ENCODE measurements at regions not wholly inside any gene's neighbourhood (a gene's known extent, or its start where the extent isn't known, plus 50 kb on each side); places are given as distances from the start of the nearest gene placed in this dataset.

- no peak overlapping the region for H2AFZ ChIP-seq (ENCODE audit: low read length)
- H3K27ac ChIP-seq (ENCODE audit: low read depth, low read length, poor library complexity, severe bottlenecking), result no peak overlapping the region
- no peaks in the 10 kb centered on the region for H3K79me2 ChIP-seq (ENCODE audit: insufficient read depth, low read length)
Observed at GRCh38 chr20:4507288-4507719, 179.0 kb upstream of the PRNP start.

GRCh38 chr20:4504814-4505213, 181.4 kb upstream of the PRNP start:
- no peaks in the 10 kb centered on the region for H3K9me2 ChIP-seq (ENCODE audit: low read depth, low read length)
- TF ChIP-seq CTCF (IDR thresholded peaks at IDR 0.05; ENCODE audit: low read length) (no peak), EZH2 (IDR thresholded peaks at IDR 0.05; ENCODE audit: borderline replicate concordance, low read length) (no peak)
- no peak overlapping the region for H3K4me2 ChIP-seq (ENCODE audit: low read length)
- no peaks in the 10 kb centered on the region for H4K20me1 ChIP-seq (ENCODE audit: insufficient read depth, low read length)
- no peak overlapping the region for H3K4me3 ChIP-seq (ENCODE audit: low read depth, low read length, poor library complexity, severe bottlenecking)
- no peaks in the 10 kb centered on the region for H3K4me1 ChIP-seq (ENCODE audit: insufficient read depth, low read length, severe bottlenecking)
- peaks cover 3% of the 10 kb centered on the region; the same call in 1 of the 2 replicates for H3K9me3 ChIP-seq (ENCODE audit: low read length)
- no peaks in the 10 kb centered on the region for H3F3A ChIP-seq (ENCODE audit: insufficient read depth, low read length)
- H3K36me3 ChIP-seq (ENCODE audit: insufficient read depth, low read length), result no peaks in the 10 kb centered on the region
- H3K9ac ChIP-seq (ENCODE audit: low read length), result no peak overlapping the region
- H3K79me2 ChIP-seq (ENCODE audit: insufficient read depth, low read length), result no peaks in the 10 kb centered on the region
- H3K27me3 ChIP-seq (ENCODE audit: insufficient read depth, low read length), result no peaks in the 10 kb centered on the region
- H3K27ac ChIP-seq (ENCODE audit: low read depth, low read length, poor library complexity, severe bottlenecking), result no peak overlapping the region
- no peak overlapping the region for H2AFZ ChIP-seq (ENCODE audit: low read length)

More at GRCh38 chr20:4507288-4507719, 179.0 kb upstream of the PRNP start:
- Histone ChIP-seq H3K36me3 (ENCODE audit: insufficient read depth, low read length) (no peaks in the 10 kb centered on the region), H4K20me1 (ENCODE audit: insufficient read depth, low read length) (no peaks in the 10 kb centered on the region), H3K9me3 (ENCODE audit: low read length) (peaks cover 5% of the 10 kb centered on the region; the same call in 1 of the 2 replicates), H3K9me2 (ENCODE audit: low read depth, low read length) (no peaks in the 10 kb centered on the region), H3K9ac (ENCODE audit: low read length) (no peak overlapping the region), H3K4me3 (ENCODE audit: low read depth, low read length, poor library complexity, severe bottlenecking) (no peak overlapping the region), H3K4me2 (ENCODE audit: low read length) (no peak overlapping the region), H3K4me1 (ENCODE audit: insufficient read depth, low read length, severe bottlenecking) (no peaks in the 10 kb centered on the region), H3F3A (ENCODE audit: insufficient read depth, low read length) (no peaks in the 10 kb centered on the region), H3K27me3 (ENCODE audit: insufficient read depth, low read length) (no peaks in the 10 kb centered on the region)
- TF ChIP-seq EZH2 (IDR thresholded peaks at IDR 0.05; ENCODE audit: borderline replicate concordance, low read length), result no peak
- TF ChIP-seq CTCF (IDR thresholded peaks at IDR 0.05; ENCODE audit: low read length), result no peak

- TF ChIP-seq EZH2 (IDR thresholded peaks at IDR 0.05; ENCODE audit: borderline replicate concordance, low read length) (no peak), CTCF (IDR thresholded peaks at IDR 0.05; ENCODE audit: low read length) (no peak)
- Histone ChIP-seq H4K20me1 (ENCODE audit: insufficient read depth, low read length) (no peaks in the 10 kb centered on the region), H3K27ac (ENCODE audit: low read depth, low read length, poor library complexity, severe bottlenecking) (no peak overlapping the region), H3K9ac (ENCODE audit: low read length) (no peak overlapping the region), H3K36me3 (ENCODE audit: insufficient read depth, low read length) (no peaks in the 10 kb centered on the region), H3K79me2 (ENCODE audit: insufficient read depth, low read length) (no peaks in the 10 kb centered on the region), H3K27me3 (ENCODE audit: insufficient read depth, low read length) (no peaks in the 10 kb centered on the region), H3F3A (ENCODE audit: insufficient read depth, low read length) (no peaks in the 10 kb centered on the region), H3K9me3 (ENCODE audit: low read length) (no peaks in the 10 kb centered on the region), H2AFZ (ENCODE audit: low read length) (no peak overlapping the region), H3K9me2 (ENCODE audit: low read depth, low read length) (no peaks in the 10 kb centered on the region), H3K4me3 (ENCODE audit: low read depth, low read length, poor library complexity, severe bottlenecking) (no peak overlapping the region), H3K4me1 (ENCODE audit: insufficient read depth, low read length, severe bottlenecking) (no peaks in the 10 kb centered on the region), H3K4me2 (ENCODE audit: low read length) (no peak overlapping the region)
Observed at GRCh38 chr20:4502756-4503155, 183.5 kb upstream of the PRNP start.
